GM21619 (cell line): ENCODE measurements at regions not wholly inside any gene's neighbourhood (a gene's known extent, or its start where the extent isn't known, plus 50 kb on each side); places are given as distances from the start of the nearest gene placed in this dataset.

ENCODE experiments used
- ATAC-seq: cut with Tn5 transposase; IDR thresholded peaks from one replicate; pipeline ENCODE4 v1.9.1; 2021; ENCODE audit not compliant: unreplicated experiment

GRCh38 chr12:74899031-74899829 is 310.4 kb downstream of the KCNC2 start:
- ATAC-seq: no peak

DNA sequence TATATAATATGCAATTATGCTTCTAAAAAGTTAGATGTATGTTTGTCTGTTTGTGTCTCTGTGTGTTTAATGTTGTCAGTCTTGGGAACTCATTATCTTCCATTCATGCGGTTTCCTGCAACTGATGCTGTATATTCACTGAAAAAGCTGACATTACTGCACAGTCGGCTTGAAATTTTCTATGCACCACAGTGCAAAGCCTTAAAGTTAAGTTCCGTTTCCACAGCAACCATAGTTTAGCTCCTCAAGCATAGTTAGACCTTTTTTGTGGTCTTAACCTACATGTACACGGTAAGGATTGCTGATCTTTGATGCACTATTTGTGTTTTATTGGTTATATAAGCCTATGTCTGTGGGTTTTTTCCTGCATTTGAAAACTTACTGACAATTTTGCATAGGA is 309.4 kb downstream of the KCNC2 start:
- ATAC-seq: no peak

- no peak for ATAC-seq
Measured at GRCh38 chr12:74903522-74903921, 306.1 kb downstream of the KCNC2 start.

DNA sequence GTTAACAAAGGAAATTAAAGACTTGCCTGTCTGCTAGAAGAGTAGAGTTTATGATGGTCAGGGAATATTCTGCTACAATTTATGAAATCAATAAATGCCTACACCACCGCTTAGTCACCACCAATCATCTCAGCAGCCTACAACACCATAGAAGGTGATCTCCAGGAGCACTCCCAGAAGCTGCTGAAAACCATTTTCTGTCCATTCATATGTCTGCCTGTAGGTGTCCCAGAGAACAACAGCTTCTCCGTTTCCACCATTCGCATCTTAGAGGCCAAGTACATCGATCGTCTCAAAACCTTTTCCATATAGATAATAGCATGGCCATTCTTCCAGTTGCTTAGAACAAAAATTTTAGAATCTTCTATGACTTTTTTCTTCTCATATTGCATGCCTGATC is 303.4 kb downstream of the KCNC2 start:
- no peak for ATAC-seq

- no peak for ATAC-seq
Measured at GRCh38 chr12:74910831-74911230, 298.8 kb downstream of the KCNC2 start.

GRCh38 chr12:74914378-74914777 is 295.3 kb downstream of the KCNC2 start:
- ATAC-seq: no peak

DNA sequence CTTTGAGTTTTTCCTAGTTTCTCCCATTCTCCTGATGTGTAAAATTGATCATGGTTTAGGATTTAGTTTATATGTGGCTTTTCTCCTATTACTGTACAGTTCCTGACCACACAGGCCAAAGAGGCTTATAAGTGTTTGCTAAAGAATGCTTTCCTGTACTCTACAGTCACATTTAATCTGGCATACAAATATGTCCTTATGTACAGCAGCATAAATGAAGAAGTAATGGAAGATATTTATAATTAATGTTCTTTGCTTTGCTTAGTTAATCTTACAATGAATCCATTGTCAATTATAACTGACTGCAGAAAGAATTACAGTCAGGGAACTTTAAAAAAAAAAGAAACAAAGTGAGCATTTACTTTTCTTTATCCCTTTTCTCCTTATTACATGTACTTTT is 293.9 kb downstream of the KCNC2 start:
- no peak for ATAC-seq

GRCh38 chr12:74917743-74918142 is 291.9 kb downstream of the KCNC2 start:
- ATAC-seq: no peak

DNA sequence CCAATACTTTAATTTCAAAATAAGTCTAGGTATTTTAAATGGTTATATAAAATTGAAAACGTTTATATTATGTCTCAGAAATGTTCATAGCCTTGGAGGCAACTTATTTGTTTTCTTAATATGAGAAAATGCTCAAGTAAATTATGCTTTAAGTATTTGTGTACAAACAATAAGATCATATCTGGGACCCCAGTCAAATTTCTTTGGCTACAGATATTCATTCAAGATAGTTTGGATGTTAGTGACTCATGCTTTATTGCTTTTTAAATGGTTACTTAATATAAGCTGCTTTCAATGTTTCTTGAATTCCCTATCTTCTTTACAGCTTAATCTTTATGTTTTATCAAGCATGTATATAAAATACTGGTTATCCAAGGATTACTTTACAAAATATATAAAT is 291.3 kb downstream of the KCNC2 start:
- no peak for ATAC-seq

GRCh38 chr12:74922117-74922516 is 287.5 kb downstream of the KCNC2 start:
- no peak for ATAC-seq

DNA sequence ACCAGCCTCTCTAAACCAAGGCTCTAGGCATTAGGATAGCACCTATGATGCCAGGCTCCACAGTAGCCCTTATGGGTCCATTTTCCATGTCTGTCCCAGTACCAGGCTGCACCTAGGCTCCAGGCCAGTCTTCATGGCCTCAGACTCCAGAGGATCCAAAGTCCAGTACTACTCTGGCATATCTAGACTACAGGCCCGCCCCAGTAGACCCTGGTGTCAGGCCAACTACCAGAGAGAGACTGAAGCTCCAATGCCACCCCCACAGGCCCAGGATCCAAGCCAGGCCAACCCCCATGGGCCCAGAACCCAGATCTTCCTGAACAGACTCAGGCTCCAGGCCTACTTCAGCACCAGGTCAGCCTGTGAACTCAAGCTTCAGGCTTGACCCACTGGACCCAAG is 287.0 kb downstream of the KCNC2 start:
- no peak for ATAC-seq

DNA sequence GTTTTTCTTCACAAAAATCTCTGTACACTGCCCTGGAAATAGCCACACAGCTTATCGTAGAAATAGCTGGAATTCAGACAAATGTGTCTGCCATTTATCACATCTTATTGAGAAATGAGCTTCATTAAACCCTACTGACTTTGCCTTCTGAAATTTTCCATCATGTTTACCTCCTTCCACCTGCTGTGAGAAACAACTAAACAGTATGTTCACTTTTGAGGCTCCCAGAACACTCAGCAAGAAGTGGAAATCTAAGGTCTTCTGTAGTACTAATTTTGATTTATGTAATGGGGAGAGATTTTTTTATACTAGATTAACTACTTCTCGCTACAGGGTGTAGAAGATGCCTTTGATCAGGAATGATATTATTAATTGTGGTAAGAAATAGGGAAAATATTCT is 268.0 kb downstream of the KCNC2 start:
- no peak for ATAC-seq

DNA sequence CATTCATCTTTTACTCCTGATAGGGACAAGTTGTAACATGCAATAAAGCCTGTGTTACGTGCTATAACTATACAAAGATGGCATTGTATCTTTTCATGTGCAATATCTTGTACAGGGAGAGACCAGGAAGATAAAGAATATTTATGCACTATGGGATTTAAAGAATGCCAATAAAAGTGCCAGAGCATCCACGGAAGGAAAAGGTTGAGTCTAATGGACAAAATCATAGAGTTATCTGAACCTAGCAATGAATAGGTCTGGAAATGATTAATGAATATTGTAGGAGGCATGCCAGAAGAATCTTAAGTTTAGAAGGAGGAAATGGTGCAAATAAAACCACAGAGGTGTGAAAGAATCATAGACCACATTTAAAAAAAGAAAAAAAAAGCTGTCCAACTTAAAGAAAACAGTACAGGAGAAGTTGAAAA is 263.9 kb downstream of the KCNC2 start:
- no peak for ATAC-seq

GRCh38 chr12:74953697-74954096 is 255.9 kb downstream of the KCNC2 start:
- ATAC-seq: no peak

DNA sequence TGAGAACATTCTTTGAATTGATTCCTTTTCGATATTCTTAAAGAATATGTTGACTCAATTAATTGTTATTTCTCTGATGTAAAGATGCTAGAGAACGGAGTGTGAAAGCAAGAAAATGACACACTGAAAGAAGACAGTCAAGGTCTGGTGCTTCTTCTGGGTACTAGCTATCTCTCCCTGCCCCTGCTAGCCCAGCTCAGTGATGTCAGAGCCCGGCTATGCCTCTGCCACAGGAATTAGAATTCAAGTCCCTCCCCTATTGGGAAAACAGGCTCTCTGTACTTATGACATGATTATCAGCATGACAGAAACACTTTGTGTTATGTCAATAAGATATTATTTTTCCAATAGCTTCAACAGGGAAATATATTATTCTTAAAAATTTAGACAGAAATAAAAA is 252.4 kb downstream of the KCNC2 start:
- ATAC-seq: no peak

- no peak for ATAC-seq
Measured at GRCh38 chr12:74957634-74958033, 252.0 kb downstream of the KCNC2 start.

GRCh38 chr12:74959657-74960056 is 250.0 kb downstream of the KCNC2 start:
- no peak for ATAC-seq

DNA sequence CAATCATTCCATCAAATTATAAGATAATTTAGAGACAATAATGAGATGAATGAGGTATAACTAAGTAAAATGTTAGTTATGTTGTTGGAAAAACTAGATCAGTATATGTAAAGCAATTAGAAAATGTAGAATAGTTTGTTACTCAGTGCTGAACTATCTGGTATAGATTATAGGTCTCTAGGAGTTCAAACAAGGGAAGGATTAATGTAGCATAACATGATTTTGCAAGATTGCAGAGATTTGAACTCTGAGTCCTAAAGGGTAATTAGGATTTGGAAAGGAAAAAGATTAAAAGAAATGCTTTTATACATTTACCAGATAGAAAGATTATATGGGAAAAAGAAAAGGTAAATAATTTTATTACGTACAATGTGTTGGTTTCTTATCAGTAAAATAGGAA is 246.3 kb downstream of the KCNC2 start:
- no peak for ATAC-seq

DNA sequence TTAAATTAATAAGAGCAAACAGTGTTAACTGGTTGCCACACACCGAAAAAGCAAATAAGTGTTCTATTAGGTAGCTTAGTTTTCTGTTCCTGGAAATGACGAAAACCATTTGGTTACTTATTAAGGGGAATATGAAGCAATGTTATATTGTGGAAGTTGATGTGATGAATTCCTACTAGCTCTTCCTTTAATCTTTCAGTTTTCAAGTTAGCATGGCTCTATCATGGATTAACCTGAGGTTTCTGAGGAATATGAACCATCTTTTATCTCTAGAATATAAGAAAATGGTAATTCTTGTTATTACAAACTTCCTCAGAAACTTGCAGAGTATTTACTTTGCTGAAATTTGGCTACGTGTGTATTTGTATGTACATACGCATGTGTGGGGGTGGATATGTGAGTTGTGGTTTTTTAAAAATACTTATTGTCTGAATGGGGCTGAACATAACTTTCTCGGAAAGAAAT is 245.7 kb downstream of the KCNC2 start:
- no peak for ATAC-seq

GRCh38 chr12:74964390-74964789 is 245.2 kb downstream of the KCNC2 start:
- ATAC-seq: no peak

DNA sequence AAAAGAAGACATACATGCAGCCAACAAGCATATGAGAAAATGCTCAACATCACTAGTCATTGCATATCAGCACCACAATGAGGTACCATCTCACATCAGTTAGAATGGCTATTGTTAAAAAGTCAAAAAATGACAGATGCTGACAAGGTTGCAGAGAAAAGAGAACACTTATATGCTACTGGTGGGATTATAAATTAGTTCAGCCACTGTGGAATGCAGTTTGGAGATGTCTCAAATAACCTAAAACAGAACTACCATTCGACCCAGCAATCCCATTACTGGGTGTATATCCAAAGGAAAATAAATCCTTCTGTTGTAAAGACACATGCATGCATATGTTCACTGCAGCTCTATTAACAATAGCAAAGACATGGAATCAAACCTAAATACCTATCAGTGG is 238.4 kb downstream of the KCNC2 start:
- no peak for ATAC-seq

GRCh38 chr12:74977832-74978481 is 231.7 kb downstream of the KCNC2 start:
- ATAC-seq: no peak

GRCh38 chr12:74980510-74980909 is 229.1 kb downstream of the KCNC2 start:
- no peak for ATAC-seq
